H1 (cell line): ENCODE measurements at regions not wholly inside any gene's neighbourhood (a gene's known extent, or its start where the extent isn't known, plus 50 kb on each side); places are given as distances from the start of the nearest gene placed in this dataset.

Experiments used
- CTCF ChIA-PET: fragments of 300-600 bp; sonication (Branson Sonifier 250); formaldehyde crosslinking; loops from one replicate; lab custom pipeline; 2021; ENCODE audit not compliant: partially characterized antibody; lab: Charles Lee
- POLR2A ChIA-PET: fragments of 300-600 bp; sonication (Branson Sonifier 250); formaldehyde crosslinking; loops from one replicate; lab custom pipeline; 2021; ENCODE audit warnings: inconsistent platforms; ENCODE audit not compliant: partially characterized antibody; lab: Charles Lee
- DNase-seq, 2 experiments: peaks; one replicate each; pipeline versions ENCODE4 v3.0.0 to v3.0.0-alpha.2; 2010 to 2022; ENCODE audit warnings: low spot score in 2 of 2, low read depth in 1 of 2, mixed read lengths in 1 of 2
- FAIRE-seq: peaks from 2 replicates; lab custom pipeline; 2011; peaks lifted over from hg19 to GRCh38; lab: Jason Lieb, UNC
- H2AFZ ChIP-seq: 2 replicates; pipeline ENCODE4 v1.8.1; 2012; ENCODE audit warnings: low read length, inconsistent platforms
- H2AK5ac ChIP-seq: 2 replicates; pipeline ENCODE4 v1.6.1; 2013; ENCODE audit warnings: low read depth, low read length
- H2BK120ac ChIP-seq: replicated peaks from 2 replicates; pipeline ENCODE3; 2013; ENCODE audit warnings: low read depth, low read length, inconsistent platforms
- H2BK12ac ChIP-seq: 2 replicates; pipeline ENCODE4 v1.6.1; 2013; ENCODE audit warnings: low read depth, low read length
- H2BK15ac ChIP-seq: 2 replicates; pipeline ENCODE4 v1.6.1; 2013; ENCODE audit warnings: low read length
- H2BK20ac ChIP-seq: 2 replicates; pipeline ENCODE4 v1.6.1; 2013; ENCODE audit warnings: low read length
- H2BK5ac ChIP-seq: 2 replicates; pipeline ENCODE4 v1.6.1; 2013; ENCODE audit warnings: low read depth, low read length
- H3K14ac ChIP-seq: 2 replicates; pipeline ENCODE4 v1.6.1; 2013; ENCODE audit warnings: inconsistent platforms; ENCODE audit not compliant: insufficient read length
- H3K18ac ChIP-seq: 2 replicates; pipeline ENCODE4 v1.6.1; 2013; ENCODE audit warnings: low read length; ENCODE audit errors: extremely low read depth
- H3K23ac ChIP-seq: 2 replicates; pipeline ENCODE4 v1.6.1; 2013; ENCODE audit warnings: inconsistent platforms; ENCODE audit not compliant: insufficient read length
- H3K23me2 ChIP-seq: 2 replicates; pipeline ENCODE4 v1.6.1; 2013; ENCODE audit warnings: low read depth, low read length
- H3K27ac ChIP-seq: 2 replicates; pipeline ENCODE4 v1.6.1; 2011; ENCODE audit warnings: low read depth, low read length, inconsistent platforms
- H3K27me3 ChIP-seq, 4 experiments: replicated peaks in 1 of 4; 1 replicate in 1 of 4; 2 replicates in 3 of 4; pipeline versions ENCODE4 v1.6.1 to v1.8.1; 2011 to 2013; ENCODE audit warnings: low read length in 3 of 4, mild to moderate bottlenecking in 3 of 4, inconsistent platforms in 2 of 4, mixed read lengths in 2 of 4, moderate library complexity in 1 of 4; ENCODE audit not compliant: control insufficient read depth in 3 of 4, insufficient read depth in 3 of 4; ENCODE audit errors: extremely low read depth in 1 of 4
- H3K36me3 ChIP-seq, 4 experiments: 2 replicates each; pipeline versions ENCODE4 v1.6.1 to v1.8.1; 2011 to 2013; ENCODE audit warnings: mild to moderate bottlenecking in 4 of 4, low read length in 3 of 4, moderate library complexity in 2 of 4, control low read depth in 1 of 4, inconsistent platforms in 1 of 4; ENCODE audit not compliant: insufficient read depth in 4 of 4, control insufficient read depth in 2 of 4
- H3K4ac ChIP-seq: replicated peaks from 2 replicates; pipeline ENCODE3; 2013; ENCODE audit warnings: low read length, low read depth, mixed read lengths, inconsistent platforms; ENCODE audit not compliant: insufficient read length
- H3K4me1 ChIP-seq, 4 experiments: replicated peaks in 1 of 4; 1 replicate in 1 of 4; 2 replicates in 3 of 4; pipeline versions ENCODE4 v1.6.1 to v1.8.1; 2011 to 2013; ENCODE audit warnings: low read length in 3 of 4, inconsistent platforms in 2 of 4, mixed read lengths in 1 of 4; ENCODE audit not compliant: insufficient read depth in 4 of 4, control insufficient read depth in 3 of 4
- H3K4me2 ChIP-seq, 2 experiments: 2 replicates each; pipeline versions ENCODE4 v1.6.1 to v1.8.1; 2011 to 2013; ENCODE audit warnings: low read depth in 2 of 2, low read length in 2 of 2, control low read depth in 1 of 2, inconsistent platforms in 1 of 2, mild to moderate bottlenecking in 1 of 2; ENCODE audit not compliant: insufficient read depth in 1 of 2
- H3K4me3 ChIP-seq, 4 experiments: fragments of 200-600, 300-600 bp in 1 of 4; sonication (generic), shearing (Covaris generic), sonication (Bioruptor Twin) in 1 of 4; 2 replicates each; pipeline versions ENCODE4 v1.5.1 to v1.8.1; 2011 to 2016; ENCODE audit warnings: low read length in 4 of 4, low read depth in 3 of 4, control low read depth in 2 of 4, inconsistent platforms in 2 of 4, mild to moderate bottlenecking in 2 of 4, mixed read lengths in 1 of 4, moderate library complexity in 1 of 4; ENCODE audit not compliant: insufficient read depth in 2 of 4; ENCODE audit errors: extremely low read depth in 1 of 4
- H3K56ac ChIP-seq: replicated peaks from 2 replicates; pipeline ENCODE3; 2013; ENCODE audit warnings: low read depth, mild to moderate bottlenecking, mixed read lengths, low read length, inconsistent platforms; ENCODE audit not compliant: insufficient read length
- H3K79me1 ChIP-seq: 2 replicates; pipeline ENCODE4 v1.6.1; 2013; ENCODE audit warnings: low read depth, low read length, control low read depth
- H3K79me2 ChIP-seq, 2 experiments: 2 replicates each; pipeline versions ENCODE4 v1.6.1 to v1.8.1; 2012 to 2013; ENCODE audit warnings: low read length in 2 of 2, mild to moderate bottlenecking in 2 of 2, inconsistent platforms in 1 of 2; ENCODE audit not compliant: insufficient read depth in 2 of 2, control insufficient read depth in 1 of 2
- H3K9ac ChIP-seq, 4 experiments: replicated peaks in 1 of 4; 1 replicate in 1 of 4; 2 replicates in 3 of 4; pipeline versions ENCODE4 v1.6.1 to v1.8.1; 2011 to 2013; ENCODE audit warnings: low read depth in 3 of 4, low read length in 3 of 4, control low read depth in 2 of 4, mild to moderate bottlenecking in 2 of 4, moderate library complexity in 2 of 4, inconsistent platforms in 1 of 4; ENCODE audit errors: extremely low read depth in 1 of 4
- H3K9me3 ChIP-seq, 2 experiments: 2 replicates each; pipeline versions ENCODE4 v1.6.1 to v1.8.1; 2012 to 2013; ENCODE audit warnings: mild to moderate bottlenecking in 2 of 2, moderate library complexity in 2 of 2, control low read depth in 1 of 2, inconsistent platforms in 1 of 2, low read depth in 1 of 2, low read length in 1 of 2, mixed read lengths in 1 of 2; ENCODE audit not compliant: insufficient read depth in 2 of 2
- H4K20me1 ChIP-seq, 2 experiments: replicated peaks in 1 of 2; 2 replicates each; pipeline versions ENCODE3 to v1.8.1; 2011 to 2013; ENCODE audit warnings: inconsistent platforms in 2 of 2, low read length in 2 of 2, mild to moderate bottlenecking in 1 of 2; ENCODE audit not compliant: insufficient read depth in 2 of 2, control insufficient read depth in 1 of 2
- H4K5ac ChIP-seq: 2 replicates; pipeline ENCODE4 v1.6.1; 2013; ENCODE audit warnings: low read length, low read depth, mixed read lengths, inconsistent platforms; ENCODE audit not compliant: insufficient read length
- H4K8ac ChIP-seq: 2 replicates; pipeline ENCODE4 v1.8.0; 2013; ENCODE audit warnings: mild to moderate bottlenecking, moderate library complexity, low read length, inconsistent platforms; ENCODE audit not compliant: insufficient read depth; ENCODE audit errors: extremely low read depth
- H4K91ac ChIP-seq: replicated peaks from 2 replicates; pipeline ENCODE3; 2013; ENCODE audit warnings: low read length, mixed read lengths, inconsistent platforms; ENCODE audit not compliant: insufficient read length
- BACH1 ChIP-seq: IDR thresholded peaks from 2 replicates; pipeline ENCODE4 v1.6.1; 2012; ENCODE audit warnings: low read length, improper control_type of control experiment
- CBX5 ChIP-seq: fragments of 300-800, 300-1000 bp; sonication (generic); IDR thresholded peaks from 2 replicates; pipeline ENCODE4 v1.7.1; 2016; ENCODE audit warnings: antibody characterized with exemption, low read length, low read depth
- CTBP2 ChIP-seq: IDR thresholded peaks from 2 replicates; pipeline ENCODE4 v1.7.0; 2011; ENCODE audit warnings: borderline replicate concordance, mild to moderate bottlenecking, moderate library complexity, mixed read lengths, low read length; ENCODE audit not compliant: insufficient read depth, insufficient read length
- EP300 ChIP-seq, 2 experiments: IDR thresholded peaks; 1 replicate in 1 of 2; 2 replicates in 1 of 2; pipeline ENCODE4 v1.6.1; 2011 to 2012; ENCODE audit warnings: low read depth in 2 of 2, low read length in 2 of 2, mild to moderate bottlenecking in 2 of 2, borderline replicate concordance in 1 of 2, inconsistent platforms in 1 of 2, moderate library complexity in 1 of 2
- MAFK ChIP-seq: IDR thresholded peaks from 2 replicates; pipeline ENCODE4 v1.6.1; 2012; ENCODE audit warnings: low read depth, mild to moderate bottlenecking, improper control_type of control experiment, low read length
- MAX ChIP-seq: IDR thresholded peaks from 2 replicates; pipeline ENCODE4 v1.6.1; 2012; ENCODE audit warnings: inconsistent platforms
- POLR2AphosphoS5 ChIP-seq: IDR thresholded peaks from 2 replicates; pipeline ENCODE4 v1.6.1; 2011; ENCODE audit warnings: low read depth, low read length
- RBBP5 ChIP-seq: IDR thresholded peaks from 2 replicates; pipeline ENCODE4 v1.7.1; 2012; ENCODE audit warnings: low read depth, mild to moderate bottlenecking, inconsistent platforms, low read length, moderate library complexity, borderline replicate concordance
- SRF ChIP-seq: IDR thresholded peaks from 2 replicates; pipeline ENCODE4 v1.6.1; 2011; ENCODE audit warnings: mild to moderate bottlenecking, low read depth, low read length, moderate library complexity
- TAF7 ChIP-seq: optimal IDR thresholded peaks from 2 replicates; pipeline ENCODE3; 2011; ENCODE audit warnings: low read depth, mild to moderate bottlenecking, inconsistent platforms, low read length, moderate library complexity, borderline replicate concordance
- USF2 ChIP-seq: IDR thresholded peaks from 2 replicates; pipeline ENCODE4 v1.6.1; 2011; ENCODE audit warnings: low read length, improper control_type of control experiment

GRCh38 chrX:117752745-117753144 lies 363.9 kb downstream of the KLHL13 start:
- Histone ChIP-seq H2AK5ac (no peak overlapping the region), H2AFZ (no peak overlapping the region), H3K79me2 (no peaks in the 10 kb centered on the region), H3K79me1 (no peaks in the 10 kb centered on the region), H3K4ac (no peak overlapping the region), H2BK20ac (no peak overlapping the region), H3K9me3 (no peaks in the 10 kb centered on the region), H3K27ac (no peak overlapping the region), H3K4me1 (no peaks in the 10 kb centered on the region), H3K18ac (no peak overlapping the region), H3K56ac (no peak overlapping the region), H2BK5ac (no peak overlapping the region), H3K4me2 (no peak overlapping the region), H3K36me3 (no peaks in the 10 kb centered on the region), H3K9ac (no peak overlapping the region), H3K23ac (no peak overlapping the region), H4K8ac (no peak overlapping the region), H4K20me1 (no peaks in the 10 kb centered on the region), H4K91ac (no peak overlapping the region), H3K4me3 (no peak overlapping the region), H4K5ac (no peak overlapping the region), H2BK12ac (no peak overlapping the region), H3K27me3 (no peaks in the 10 kb centered on the region), H3K23me2 (no peaks in the 10 kb centered on the region), H3K14ac (no peak overlapping the region), H2BK15ac (no peak overlapping the region), H2BK120ac (no peak overlapping the region)
- TF ChIP-seq RBBP5 (no peak), TAF7 (no peak), POLR2AphosphoS5 (no peak), BACH1 (no peak), MAX (no peak), USF2 (no peak), CTBP2 (no peak), CBX5 (no peak), EP300 (IDR thresholded peaks at IDR 0.05; ENCODE audit: borderline replicate concordance in 1 of 2, low read depth in 2 of 2, low read length in 2 of 2) (no peak), SRF (no peak), MAFK (no peak)
- POLR2A ChIA-PET = no interaction called here
- CTCF ChIA-PET = interaction anchor here (1.0 to 1.2 kb wide), 2 partner anchors 9 kb away, joined by 5 read pairs; no protein-coding TSS in a partner anchor
- FAIRE-seq (no peak), DNase-seq (no peak)
